SKM-1 treated with dmso at 0.1 percent for 144 hours (cell line): ENCODE measurements at regions not wholly inside any gene's neighbourhood (a gene's known extent, or its start where the extent isn't known, plus 50 kb on each side); places are given as distances from the start of the nearest gene placed in this dataset.
"Not testable (repeated sequence)": the region's sequence is repeated elsewhere in the genome, so short reads cannot be mapped to it uniquely, and the experiment has no call there.

ENCODE experiments used
- DNase-seq: peaks from one replicate; lab custom pipeline; 2025; ENCODE audit not compliant: unreplicated experiment; lab: John Stamatoyannopoulos, UW

- no peak for DNase-seq
Observed at GRCh38 chr13:97856304-97856675, 97.2 kb upstream of the IPO5 start.

GRCh38 chr13:97858161-97858560, 95.3 kb upstream of the IPO5 start:
- DNase-seq: no peak

- no peak for DNase-seq
Observed at GRCh38 chr13:97866346-97866745, 87.1 kb upstream of the IPO5 start.

- no peak for DNase-seq
Observed at GRCh38 chr13:97866751-97867150, 86.7 kb upstream of the IPO5 start.

- DNase-seq: no peak
Observed at GRCh38 chr13:97873398-97873797, 80.1 kb upstream of the IPO5 start.

GRCh38 chr13:97875218-97875617, 78.3 kb upstream of the IPO5 start:
- DNase-seq: no peak

GRCh38 chr13:97875911-97876310, 77.6 kb upstream of the IPO5 start:
- no peak for DNase-seq

- no peak for DNase-seq
Observed at GRCh38 chr13:97878431-97879375, 74.8 kb upstream of the IPO5 start.

- no peak for DNase-seq
Observed at GRCh38 chr13:97879646-97880310, 73.7 kb upstream of the IPO5 start.

GRCh38 chr13:97880311-97880675, 73.2 kb upstream of the IPO5 start:
- DNase-seq: no peak

- DNase-seq: no peak
Observed at GRCh38 chr13:97881556-97881955, 71.9 kb upstream of the IPO5 start.

GRCh38 chr13:97883396-97883795, 70.1 kb upstream of the IPO5 start:
- no peak for DNase-seq

- DNase-seq: no peak
Observed at GRCh38 chr13:97884707-97885468, 68.6 kb upstream of the IPO5 start.

GRCh38 chr13:97885641-97886040, 67.8 kb upstream of the IPO5 start:
- DNase-seq: no peak

GRCh38 chr13:97889803-97890202, 63.7 kb upstream of the IPO5 start:
- no peak for DNase-seq

- DNase-seq: no peak
Observed at GRCh38 chr13:97890573-97890972, 62.9 kb upstream of the IPO5 start.

GRCh38 chr13:97891964-97892363, 61.5 kb upstream of the IPO5 start:
- not testable (repeated sequence) for DNase-seq

GRCh38 chr13:97892717-97893116, 60.8 kb upstream of the IPO5 start:
- no peak for DNase-seq

GRCh38 chr13:97895383-97895782, 58.1 kb upstream of the IPO5 start:
- no peak for DNase-seq

GRCh38 chr13:97896446-97896845, 57.0 kb upstream of the IPO5 start:
- no peak for DNase-seq

- DNase-seq: no peak
Observed at GRCh38 chr13:97901716-97902115, 51.8 kb upstream of the IPO5 start.
